Neural cell (in vitro differentiated cells): ENCODE measurements at regions not wholly inside any gene's neighbourhood (a gene's known extent, or its start where the extent isn't known, plus 50 kb on each side); places are given as distances from the start of the nearest gene placed in this dataset.

Experiments
- H2AFZ ChIP-seq: fragments of 200-600, 300-800 bp; sonication (generic), shearing (Covaris generic); 2 replicates; pipeline ENCODE4 v1.6.0; 2014; ENCODE audit warnings: low read depth, mild to moderate bottlenecking, antibody characterized with exemption, low read length, moderate library complexity
- H3F3A ChIP-seq: fragments of 200-600 bp; shearing (Covaris generic); 2 replicates; pipeline ENCODE4 v1.6.1; 2016; ENCODE audit warnings: mild to moderate bottlenecking, moderate library complexity, mixed read lengths, antibody characterized with exemption, low read length; ENCODE audit not compliant: insufficient read depth, poor library complexity, severe bottlenecking
- H3K27ac ChIP-seq: fragments of 200-600, 300-800 bp; sonication (generic), shearing (Covaris generic); 2 replicates; pipeline ENCODE4 v1.5.1; 2014; ENCODE audit warnings: mild to moderate bottlenecking, low read length, moderate library complexity
- H3K27me3 ChIP-seq: fragments of 300-800, 200-600 bp; sonication (generic), shearing (Covaris generic); 2 replicates; pipeline ENCODE4 v1.6.0; 2014; ENCODE audit warnings: mild to moderate bottlenecking, low read depth, low read length, moderate library complexity; ENCODE audit not compliant: insufficient read depth
- H3K36me3 ChIP-seq: fragments of 300-800, 200-600 bp; sonication (generic), shearing (Covaris generic); 2 replicates; pipeline ENCODE4 v1.5.1; 2014; ENCODE audit warnings: mild to moderate bottlenecking, antibody characterized with exemption, low read length, moderate library complexity; ENCODE audit not compliant: insufficient read depth
- H3K4me2 ChIP-seq: fragments of 300-800, 200-600 bp; sonication (generic), shearing (Covaris generic); 2 replicates; pipeline ENCODE4 v1.6.0; 2014; ENCODE audit warnings: mild to moderate bottlenecking, low read length
- H3K4me3 ChIP-seq: fragments of 300-800, 200-600 bp; sonication (generic), shearing (Covaris generic); 2 replicates; pipeline ENCODE4 v1.5.1; 2014; ENCODE audit warnings: mild to moderate bottlenecking, low read length, moderate library complexity
- H3K79me2 ChIP-seq: fragments of 200-600 bp; shearing (Covaris generic); replicated peaks from 2 replicates; pipeline ENCODE4 v1.6.0; 2014; ENCODE audit warnings: mild to moderate bottlenecking, low read length, moderate library complexity; ENCODE audit not compliant: insufficient read depth
- H3K9ac ChIP-seq: fragments of 300-800, 200-600 bp; sonication (generic), shearing (Covaris generic); 2 replicates; pipeline ENCODE4 v1.6.1; 2016; ENCODE audit warnings: mild to moderate bottlenecking, low read length, mixed read lengths
- H3K9me2 ChIP-seq: fragments of 200-600 bp; shearing (Covaris generic); 2 replicates; pipeline ENCODE4 v1.6.1; 2016; ENCODE audit warnings: mild to moderate bottlenecking, low read length, mixed read lengths; ENCODE audit not compliant: insufficient read depth
- H3K9me3 ChIP-seq: fragments of 200-600, 300-800 bp; sonication (generic), shearing (Covaris generic); 2 replicates; pipeline ENCODE4 v1.6.1; 2016; ENCODE audit warnings: mild to moderate bottlenecking, mixed run types, low read length, moderate library complexity, mixed read lengths
- H4K20me1 ChIP-seq: fragments of 200-600 bp; shearing (Covaris generic); 2 replicates; pipeline ENCODE4 v1.6.1; 2016; ENCODE audit warnings: mild to moderate bottlenecking, mixed run types; ENCODE audit not compliant: insufficient read depth
- CTCF ChIP-seq: fragments of 450-650 bp; IDR thresholded peaks from 2 replicates; pipeline ENCODE4 v1.5.1; 2014; ENCODE audit warnings: antibody characterized with exemption, mild to moderate bottlenecking, moderate library complexity; ENCODE audit not compliant: poor library complexity, severe bottlenecking
- EP300 ChIP-seq: fragments of 450-650 bp; conservative IDR thresholded peaks from 2 replicates; pipeline ENCODE4 v1.6.1; 2014; ENCODE audit warnings: antibody characterized with exemption, mild to moderate bottlenecking, moderate library complexity; ENCODE audit not compliant: poor library complexity, severe bottlenecking
- EZH2 ChIP-seq: fragments of 200-600, 300-800 bp; shearing (Covaris generic), sonication (generic); IDR thresholded peaks from 2 replicates; pipeline ENCODE4 v1.6.1; 2014; ENCODE audit warnings: antibody characterized with exemption, low read length, borderline replicate concordance, mild to moderate bottlenecking; ENCODE audit not compliant: insufficient read depth, poor library complexity, severe bottlenecking
- MXI1 ChIP-seq: fragments of 450-650 bp; conservative IDR thresholded peaks from 2 replicates; pipeline ENCODE4 v1.6.1; 2014; ENCODE audit warnings: antibody characterized with exemption, mild to moderate bottlenecking; ENCODE audit not compliant: poor library complexity, severe bottlenecking
- POLR2AphosphoS5 ChIP-seq: IDR thresholded peaks from 2 replicates; pipeline ENCODE4 v1.6.1; 2012
- RAD21 ChIP-seq: fragments of 450-650 bp; conservative IDR thresholded peaks from 2 replicates; pipeline ENCODE4 v1.6.1; 2014; ENCODE audit warnings: antibody characterized with exemption, mild to moderate bottlenecking, moderate library complexity
- REST ChIP-seq: IDR thresholded peaks from 2 replicates; pipeline ENCODE4 v1.6.1; 2012; ENCODE audit warnings: borderline replicate concordance
- SMC3 ChIP-seq: fragments of 450-650 bp; conservative IDR thresholded peaks from 2 replicates; pipeline ENCODE4 v1.6.1; 2014; ENCODE audit warnings: antibody characterized with exemption, mild to moderate bottlenecking, moderate library complexity; ENCODE audit not compliant: poor library complexity
- TAF1 ChIP-seq: IDR thresholded peaks from 2 replicates; pipeline ENCODE4 v1.6.1; 2012; ENCODE audit warnings: low read depth

- H3K79me2 ChIP-seq: no peaks in the 10 kb centered on the region
- no peak overlapping the region for H3K4me2 ChIP-seq
- no peak overlapping the region for H3K9ac ChIP-seq
- no peaks in the 10 kb centered on the region for H3K9me3 ChIP-seq
- H4K20me1 ChIP-seq: no peaks in the 10 kb centered on the region
- H3K36me3 ChIP-seq: no peaks in the 10 kb centered on the region
- H3K9me2 ChIP-seq: no peaks in the 10 kb centered on the region
- no peaks in the 10 kb centered on the region for H3F3A ChIP-seq
- no peak overlapping the region for H3K4me3 ChIP-seq
- TF ChIP-seq REST (no peak), SMC3 (no peak), TAF1 (no peak), EP300 (no peak), CTCF (no peak), MXI1 (no peak), RAD21 (no peak), EZH2 (no peak), POLR2AphosphoS5 (no peak)
- no peak overlapping the region for H2AFZ ChIP-seq
- no peaks in the 10 kb centered on the region for H3K27me3 ChIP-seq
- H3K27ac ChIP-seq: no peak overlapping the region
Observed at GRCh38 chr21:28464095-28464494, 528.6 kb downstream of the LTN1 start.

- H4K20me1 ChIP-seq: no peaks in the 10 kb centered on the region
Observed at GRCh38 chr21:28459193-28459592, 533.5 kb downstream of the LTN1 start.

More at GRCh38 chr21:28459193-28459592, 533.5 kb downstream of the LTN1 start:
- Histone ChIP-seq H3F3A (no peaks in the 10 kb centered on the region), H3K9me2 (no peaks in the 10 kb centered on the region), H2AFZ (no peak overlapping the region), H3K36me3 (no peaks in the 10 kb centered on the region), H3K79me2 (no peaks in the 10 kb centered on the region), H3K27ac (no peak overlapping the region), H3K4me3 (no peak overlapping the region), H3K9ac (no peak overlapping the region), H3K27me3 (no peaks in the 10 kb centered on the region), H3K9me3 (no peaks in the 10 kb centered on the region), H3K4me2 (no peak overlapping the region)
- no peak for TF ChIP-seq EZH2
- TF ChIP-seq EP300: no peak
- no peak for TF ChIP-seq TAF1
- no peak for TF ChIP-seq REST
